Astrocyte of the cerebellum (primary cell): ENCODE measurements at regions not wholly inside any gene's neighbourhood (a gene's known extent, or its start where the extent isn't known, plus 50 kb on each side); places are given as distances from the start of the nearest gene placed in this dataset.
A peak's percentile ranks its signal among the peaks of the same experiment; 100 is the strongest.

Experiments
- DNase-seq: peaks from one replicate; pipeline ENCODE4 v3.0.0-alpha.2; 2011; ENCODE audit warnings: low read depth
- H3K4me3 ChIP-seq: 2 replicates; pipeline ENCODE4 v1.5.1; 2011; ENCODE audit warnings: mild to moderate bottlenecking, low read depth, low read length, moderate library complexity
- CTCF ChIP-seq: IDR thresholded peaks from 2 replicates; pipeline ENCODE4 v1.5.1; 2012; ENCODE audit warnings: low read length, low read depth, moderate library complexity, mild to moderate bottlenecking; ENCODE audit errors: missing control alignments
- in situ Hi-C: cut with HindIII; loops from 2 replicates; pipeline ENCODE4 v1.10.0; 2017; ENCODE audit warnings: low sequenced_read_pairs

GRCh38 chr7:25037325-25037724 lies 57.3 kb upstream of the OSBPL3 start:
- no peak for DNase-seq
- no peak overlapping the region for H3K4me3 ChIP-seq
- in situ Hi-C loops, result no loop called here
- no peak for TF ChIP-seq CTCF

- TF ChIP-seq CTCF, result no peak
- DNase-seq, result no peak
- in situ Hi-C loops, result no loop called here
- H3K4me3 ChIP-seq, result no peak overlapping the region
These were observed 55.3 kb upstream of the OSBPL3 start for GRCh38 chr7:25035274-25035673.

- no peak overlapping the region for H3K4me3 ChIP-seq
- no peak for TF ChIP-seq CTCF
- no peak for DNase-seq
- in situ Hi-C loops, result no loop called here
These were observed 54.2 kb upstream of the OSBPL3 start for GRCh38 chr7:25034136-25034535.

- H3K4me3 ChIP-seq, result no peak overlapping the region
- in situ Hi-C loops, result no loop called here
These were observed 53.1 kb upstream of the OSBPL3 start for GRCh38 chr7:25032774-25033743.

GRCh38 chr7:25031432-25031831 lies 51.5 kb upstream of the OSBPL3 start:
- peak; percentile 16 for TF ChIP-seq CTCF
- no peak overlapping the region for H3K4me3 ChIP-seq
- DNase-seq, result peak; percentile 4
- in situ Hi-C loops, result no loop called here

More at GRCh38 chr7:25032774-25033743, 53.1 kb upstream of the OSBPL3 start:
- TF ChIP-seq CTCF, result no peak
- no peak for DNase-seq

GRCh38 chr7:25031007-25031406 lies 51.0 kb upstream of the OSBPL3 start:
- TF ChIP-seq CTCF, result no peak
- no peak for DNase-seq
- in situ Hi-C loops, result no loop called here
- H3K4me3 ChIP-seq, result no peak overlapping the region
